ENCODE measurements at regions not wholly inside any gene's neighbourhood (a gene's known extent, or its start where the extent isn't known, plus 50 kb on each side); places are given as distances from the start of the nearest gene placed in this dataset.
"Not testable (repeated sequence)": the region's sequence is repeated elsewhere in the genome, so short reads cannot be mapped to it uniquely, and the experiment has no call there.

- Mint-ChIP-seq H3K27ac (no peak overlapping the region), H3K4me1 (no peaks in the 10 kb centered on the region), H3K27me3 (no peaks in the 10 kb centered on the region), H3K9me3 (no peaks in the 10 kb centered on the region), H3K4me3 (no peak overlapping the region)
- ATAC-seq = no peak
- DNase-seq = no peak
Observed at GRCh38 chr18:38664929-38665328, 1099.3 kb upstream of the CELF4 start.

DNA sequence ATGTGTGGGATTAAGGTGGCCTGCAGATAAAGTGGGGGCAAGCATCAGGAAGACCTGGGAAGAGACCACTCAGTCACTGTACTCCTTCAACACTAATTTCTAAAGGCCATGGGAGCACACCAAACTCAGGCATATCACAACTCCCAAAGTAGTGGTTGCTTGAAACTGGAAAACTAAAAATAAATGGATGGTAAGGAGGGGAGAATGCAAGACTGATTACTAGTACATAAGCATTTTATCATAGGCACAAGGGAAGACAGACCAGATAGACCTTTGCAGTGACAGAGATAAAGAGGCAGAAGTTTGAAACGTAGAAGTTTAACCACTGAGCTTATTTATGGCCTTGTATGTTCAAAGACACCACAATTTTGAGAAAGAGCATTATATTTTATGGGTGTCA lies 1098.1 kb upstream of the CELF4 start:
- no peaks in the 10 kb centered on the region for H3K27me3 Mint-ChIP-seq
- DNase-seq = no peak
- H3K4me3 Mint-ChIP-seq = no peak overlapping the region
- no peak overlapping the region for H3K27ac Mint-ChIP-seq
- ATAC-seq = no peak
- H3K9me3 Mint-ChIP-seq = no peaks in the 10 kb centered on the region
- H3K4me1 Mint-ChIP-seq = no peaks in the 10 kb centered on the region

DNA sequence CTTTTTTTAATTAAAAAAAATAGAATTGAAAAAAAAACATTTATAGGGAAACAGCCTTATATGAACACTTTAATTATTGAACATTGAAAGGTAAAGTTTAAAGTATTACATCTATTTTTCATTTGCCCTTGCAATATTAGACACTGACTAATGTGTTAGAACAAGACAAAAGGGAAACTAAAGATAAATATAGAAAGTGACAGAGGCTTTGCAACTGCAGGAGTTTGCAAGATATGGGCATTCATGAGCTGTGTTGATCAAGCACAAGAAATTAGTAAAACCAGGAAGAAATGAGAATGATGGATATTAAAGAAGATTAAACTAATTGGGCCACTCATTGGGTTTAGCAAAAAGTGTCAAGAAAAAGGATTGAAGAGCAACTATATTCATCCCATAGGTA lies 1097.7 kb upstream of the CELF4 start:
- Mint-ChIP-seq H3K4me1 (no peaks in the 10 kb centered on the region), H3K27ac (no peak overlapping the region), H3K9me3 (no peaks in the 10 kb centered on the region), H3K27me3 (no peaks in the 10 kb centered on the region), H3K4me3 (no peak overlapping the region)
- no peak for ATAC-seq
- no peak for DNase-seq

GRCh38 chr18:38654946-38655345 lies 1089.3 kb upstream of the CELF4 start:
- H3K4me3 Mint-ChIP-seq = no peak overlapping the region
- H3K27ac Mint-ChIP-seq = no peak overlapping the region
- no peaks in the 10 kb centered on the region for H3K27me3 Mint-ChIP-seq
- ATAC-seq = no peak
- no peaks in the 10 kb centered on the region for H3K4me1 Mint-ChIP-seq
- H3K9me3 Mint-ChIP-seq = no peaks in the 10 kb centered on the region
- DNase-seq = no peak

DNA sequence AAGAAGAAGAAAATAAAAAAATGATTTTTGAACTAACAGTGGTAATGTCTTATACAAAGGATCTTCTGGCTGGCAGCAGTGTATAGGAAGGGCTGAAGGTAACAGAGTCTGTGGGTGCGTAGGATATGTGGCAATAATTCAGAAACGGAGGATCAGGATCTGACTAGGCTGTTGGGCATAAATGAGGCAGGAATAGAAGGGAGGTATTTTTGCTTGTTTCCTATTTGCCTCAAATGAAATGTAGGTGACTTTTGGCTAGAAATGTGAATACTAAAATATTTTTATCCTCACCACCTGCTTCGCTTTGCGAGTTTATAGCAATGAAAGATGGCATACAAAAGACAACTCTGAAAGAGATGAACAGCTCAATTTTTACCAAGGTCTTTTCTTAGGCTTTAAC lies 1086.1 kb upstream of the CELF4 start:
- DNase-seq (no peak), ATAC-seq (no peak)
- Mint-ChIP-seq H3K9me3 (no peaks in the 10 kb centered on the region), H3K27ac (no peak overlapping the region), H3K4me3 (no peak overlapping the region), H3K27me3 (no peaks in the 10 kb centered on the region), H3K4me1 (no peaks in the 10 kb centered on the region)

- Mint-ChIP-seq H3K27ac (no peak overlapping the region), H3K27me3 (no peaks in the 10 kb centered on the region), H3K4me3 (no peak overlapping the region), H3K9me3 (no peaks in the 10 kb centered on the region), H3K4me1 (no peaks in the 10 kb centered on the region)
- no peak for ATAC-seq
- no peak for DNase-seq
Observed at GRCh38 chr18:38648179-38648578, 1082.6 kb upstream of the CELF4 start.

- no peaks in the 10 kb centered on the region for H3K27me3 Mint-ChIP-seq
- no peak overlapping the region for H3K4me3 Mint-ChIP-seq
- H3K4me1 Mint-ChIP-seq = no peaks in the 10 kb centered on the region
- DNase-seq (no peak), ATAC-seq (no peak)
- H3K9me3 Mint-ChIP-seq = no peaks in the 10 kb centered on the region
- no peak overlapping the region for H3K27ac Mint-ChIP-seq
Observed at GRCh38 chr18:38646296-38646695, 1080.7 kb upstream of the CELF4 start.

DNA sequence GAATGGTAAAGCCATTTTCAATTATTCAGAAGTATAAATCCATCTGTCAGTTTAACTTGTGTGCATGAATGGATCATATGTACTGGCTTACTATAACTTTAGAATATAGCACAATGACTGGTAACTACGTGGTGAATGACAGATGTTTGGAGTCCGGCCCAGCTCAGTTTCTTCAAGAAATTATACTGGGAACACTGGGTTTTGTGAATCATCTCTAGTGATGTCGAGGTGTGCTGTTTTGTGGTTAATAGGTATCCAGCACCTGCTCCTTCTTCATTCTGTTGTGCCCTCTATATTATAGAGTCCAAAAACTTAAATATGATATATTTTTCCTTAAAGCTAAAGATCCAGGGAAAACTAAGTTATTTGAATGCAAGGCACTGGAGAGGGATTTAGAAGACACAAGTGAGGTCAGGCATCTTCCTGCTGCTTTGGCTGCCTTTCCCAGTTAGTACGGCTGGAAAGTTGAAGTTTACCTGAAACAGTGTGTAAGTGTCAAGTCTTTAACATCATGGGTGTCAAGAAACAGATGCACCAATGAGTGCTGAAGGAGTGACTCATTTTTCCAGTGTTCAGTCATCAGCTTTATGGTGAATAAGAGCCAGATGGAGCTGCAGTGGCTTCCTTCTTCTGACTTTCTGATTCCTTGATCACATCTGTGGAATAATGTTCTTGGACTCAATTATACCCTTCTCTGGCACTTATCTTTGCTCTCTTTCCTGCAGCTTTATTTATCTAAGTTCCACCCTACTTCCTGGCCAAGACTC lies 1079.5 kb upstream of the CELF4 start:
- Mint-ChIP-seq H3K4me3 (no peak overlapping the region), H3K9me3 (peaks cover under 1 to 2% of the 10 kb centered on the region in 2 donors), H3K27me3 (no peaks in the 10 kb centered on the region), H3K27ac (no peak overlapping the region), H3K4me1 (no peaks in the 10 kb centered on the region)
- ATAC-seq (no peak), DNase-seq (no peak)

DNA sequence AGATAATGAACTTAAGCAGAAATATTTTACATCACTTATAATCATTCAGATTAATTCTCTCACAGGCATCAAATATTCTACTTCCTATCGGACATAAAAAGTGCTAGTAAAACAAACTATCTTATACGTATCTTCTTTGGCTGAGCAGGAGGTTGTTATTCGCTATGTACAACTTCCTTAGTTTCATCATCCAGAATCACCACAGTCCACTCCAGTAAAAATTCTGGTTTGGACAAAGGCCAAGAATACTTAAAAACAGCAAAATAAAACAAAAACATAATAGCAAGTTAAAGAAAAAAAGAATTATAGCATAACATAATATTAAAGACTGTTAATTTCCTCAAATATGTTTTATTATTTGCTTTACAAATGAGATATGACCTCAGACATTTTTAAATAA lies 1077.1 kb upstream of the CELF4 start:
- H3K9me3 Mint-ChIP-seq = peaks cover 19 to 24% of the 10 kb centered on the region in 2 donors
- H3K27me3 Mint-ChIP-seq = no peaks in the 10 kb centered on the region
- DNase-seq (no peak), ATAC-seq (no peak)
- H3K27ac Mint-ChIP-seq = no peak overlapping the region
- no peak overlapping the region for H3K4me3 Mint-ChIP-seq
- H3K4me1 Mint-ChIP-seq = no peaks in the 10 kb centered on the region

DNA sequence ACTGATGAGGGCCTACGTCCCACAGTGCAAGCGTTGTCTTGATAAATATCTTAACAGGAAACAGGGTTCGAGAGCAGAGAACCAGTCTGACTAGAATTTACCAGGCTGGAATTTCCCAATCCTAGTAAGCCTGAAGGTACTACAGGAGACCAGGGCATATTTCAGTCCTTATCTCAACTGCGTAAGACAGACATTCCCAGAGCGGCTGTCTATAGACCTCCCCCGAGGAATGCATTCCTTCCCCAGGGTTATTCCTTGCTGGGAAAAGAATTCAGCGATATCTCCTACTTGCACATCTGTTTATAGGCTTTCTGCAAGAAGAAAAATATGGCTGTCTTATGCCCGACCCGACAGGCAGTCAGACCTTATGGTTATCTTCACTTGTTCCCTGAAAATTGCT lies 1074.1 kb upstream of the CELF4 start:
- not testable (repeated sequence) for H3K4me1 Mint-ChIP-seq, DNase-seq, H3K27ac Mint-ChIP-seq, H3K27me3 Mint-ChIP-seq, H3K4me3 Mint-ChIP-seq, ATAC-seq
- peaks cover 24% of the 10 kb centered on the region in 2 donors for H3K9me3 Mint-ChIP-seq

DNA sequence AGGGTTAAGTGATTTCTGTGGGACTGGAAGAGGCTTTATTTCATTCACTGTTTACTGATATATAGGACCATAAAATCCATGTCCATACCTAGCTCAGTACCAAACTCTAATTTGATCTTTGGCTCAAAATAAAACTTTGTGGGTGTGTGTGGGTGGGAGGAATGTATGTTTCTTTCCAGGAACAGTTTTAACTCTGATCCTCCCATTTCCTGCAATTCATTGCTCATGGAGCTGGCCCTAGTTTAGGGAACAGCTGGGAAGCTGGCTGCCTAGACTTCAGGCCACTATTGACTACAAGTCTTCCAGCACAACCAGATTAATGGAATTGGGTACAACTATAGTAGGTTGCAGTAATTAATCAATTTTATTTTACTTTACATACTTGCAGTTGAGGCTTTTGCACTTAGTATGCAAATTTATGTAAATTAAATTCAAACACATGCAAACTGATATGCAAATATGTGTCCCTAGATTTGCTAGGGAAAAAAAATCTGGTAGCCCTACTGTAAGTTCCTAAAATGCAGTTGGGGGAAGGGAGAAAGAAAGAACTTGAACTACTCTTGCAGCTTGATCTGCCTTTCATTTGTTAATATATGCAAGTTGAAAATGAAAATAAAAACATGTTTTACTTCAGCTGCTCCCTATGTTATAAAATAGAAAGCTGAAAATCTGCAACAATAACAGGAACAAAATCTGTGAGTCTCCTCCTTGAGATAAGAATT lies 1070.3 kb upstream of the CELF4 start:
- H3K27ac Mint-ChIP-seq = no peak overlapping the region
- no peaks in the 10 kb centered on the region for H3K27me3 Mint-ChIP-seq
- H3K9me3 Mint-ChIP-seq = peaks cover 24% of the 10 kb centered on the region in 2 donors
- no peak overlapping the region for H3K4me3 Mint-ChIP-seq
- DNase-seq (no peak), ATAC-seq (no peak)
- H3K4me1 Mint-ChIP-seq = peaks cover 6% of the 10 kb centered on the region

- Mint-ChIP-seq H3K27ac (no peak overlapping the region), H3K4me3 (no peak overlapping the region)
Observed at GRCh38 chr18:38634117-38634516, 1068.5 kb upstream of the CELF4 start.

DNA sequence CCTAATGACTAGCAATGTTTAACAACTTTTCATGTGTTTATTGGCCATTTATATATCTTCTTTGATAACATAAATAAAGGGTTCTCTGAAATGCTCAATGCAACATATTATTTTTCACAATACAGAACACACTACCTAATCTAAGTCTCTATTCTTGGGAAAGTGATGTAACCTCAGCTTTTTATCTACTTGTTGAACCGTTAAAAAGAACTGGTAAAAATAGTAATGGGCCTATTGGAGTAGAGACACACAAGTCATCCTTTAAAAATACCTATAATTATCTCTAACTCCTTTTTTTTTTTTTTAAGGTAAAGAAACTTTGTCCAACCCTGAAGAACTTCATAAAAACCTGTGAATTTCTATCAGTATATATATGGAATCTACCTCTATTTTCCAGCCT lies 1067.7 kb upstream of the CELF4 start:
- Mint-ChIP-seq H3K4me1 (peaks cover 6% of the 10 kb centered on the region), H3K4me3 (no peak overlapping the region), H3K9me3 (peaks cover 6 to 13% of the 10 kb centered on the region in 2 donors), H3K27ac (no peak overlapping the region), H3K27me3 (peaks cover 9% of the 10 kb centered on the region)
- DNase-seq (no peak), ATAC-seq (no peak)

More at GRCh38 chr18:38634117-38634516, 1068.5 kb upstream of the CELF4 start:
- Mint-ChIP-seq H3K4me1 (peaks cover 6% of the 10 kb centered on the region), H3K27me3 (peaks cover 9% of the 10 kb centered on the region), H3K9me3 (peaks cover 13 to 21% of the 10 kb centered on the region in 2 donors)
- ATAC-seq (no peak), DNase-seq (no peak)

- Mint-ChIP-seq H3K27me3 (peaks cover 9% of the 10 kb centered on the region), H3K4me3 (no peak overlapping the region), H3K4me1 (peaks cover 6% of the 10 kb centered on the region), H3K9me3 (no peaks in the 10 kb centered on the region), H3K27ac (no peak overlapping the region)
- ATAC-seq (no peak), DNase-seq (no peak)
Observed at GRCh38 chr18:38619129-38619528, 1053.5 kb upstream of the CELF4 start.

GRCh38 chr18:38616306-38616705 lies 1050.7 kb upstream of the CELF4 start:
- ATAC-seq = no peak
- Mint-ChIP-seq H3K27ac (no peak overlapping the region), H3K4me3 (no peak overlapping the region), H3K9me3 (no peaks in the 10 kb centered on the region), H3K27me3 (peaks cover 9% of the 10 kb centered on the region), H3K4me1 (peaks cover 11% of the 10 kb centered on the region)
- no peak for DNase-seq

DNA sequence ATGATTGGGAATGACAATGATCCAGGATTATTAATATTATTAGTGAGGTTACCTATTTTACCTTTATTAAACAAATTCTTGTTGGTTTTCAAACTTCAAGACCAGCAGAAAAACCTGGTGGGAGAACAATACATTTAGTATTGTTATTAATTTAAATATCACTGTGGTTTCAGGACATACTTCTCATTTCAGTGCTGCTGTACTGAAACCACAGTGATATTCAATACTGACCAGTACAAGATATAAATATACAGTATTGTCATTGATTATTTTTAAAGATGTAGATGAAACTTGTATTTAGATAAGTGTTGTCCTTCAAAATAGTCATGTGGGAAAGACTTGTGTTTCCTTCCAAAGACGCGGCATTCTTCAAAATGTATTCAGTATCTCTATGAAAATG lies 1047.3 kb upstream of the CELF4 start:
- Mint-ChIP-seq H3K9me3 (no peaks in the 10 kb centered on the region), H3K27ac (no peak overlapping the region), H3K4me1 (peaks cover 26% of the 10 kb centered on the region)

More for the DNA sequence above, 1047.3 kb upstream of the CELF4 start:
- DNase-seq (no peak), ATAC-seq (no peak)
- H3K27me3 Mint-ChIP-seq = peaks cover 9% of the 10 kb centered on the region
- H3K4me3 Mint-ChIP-seq = no peak overlapping the region
